ENCODE measurements at regions not wholly inside any gene's neighbourhood (a gene's known extent, or its start where the extent isn't known, plus 50 kb on each side); places are given as distances from the start of the nearest gene placed in this dataset.

- Mint-ChIP-seq H3K4me3 (no peak overlapping the region), H3K27me3 (ENCODE audit: insufficient read depth, low read depth) (no peaks in the 10 kb centered on the region), H3K9me3 (no peaks in the 10 kb centered on the region), H3K27ac (no peak overlapping the region), H3K36me3 (no peaks in the 10 kb centered on the region), H3K4me1 (no peaks in the 10 kb centered on the region)
- H3K79me2 ChIP-seq (ENCODE audit: low read depth), result no peaks in the 10 kb centered on the region
- no peaks in the 10 kb centered on the region for H3K4me1 ChIP-seq
- no peaks in the 10 kb centered on the region for H3K36me3 ChIP-seq
- H3K4me2 ChIP-seq, result no peak overlapping the region
- H3F3A ChIP-seq (ENCODE audit: low read depth), result no peaks in the 10 kb centered on the region
- no peak overlapping the region for H2AFZ ChIP-seq (replicated peaks)
- no peak overlapping the region for H3K9ac ChIP-seq
- no peak overlapping the region for H3K27ac ChIP-seq
- no peak overlapping the region for H3K4me3 ChIP-seq
- no peaks in the 10 kb centered on the region for H3K9me3 ChIP-seq (ENCODE audit: low read depth)
- DNase-seq (ENCODE audit: low spot score), result no peak
- TF ChIP-seq EZH2 (IDR thresholded peaks at IDR 0.05) (no peak), CTCF (IDR thresholded peaks at IDR 0.05) (no peak), EZH2phosphoT487 (IDR thresholded peaks at IDR 0.05) (no peak)
- H3K27me3 ChIP-seq, result no peaks in the 10 kb centered on the region
- no peaks in the 10 kb centered on the region for H4K20me1 ChIP-seq (ENCODE audit: low read depth)
Observed at GRCh38 chr5:42121401-42121800, 196.3 kb downstream of the FBXO4 start.

- peak; percentile 11 for DNase-seq (ENCODE audit: low spot score)
- no peaks in the 10 kb centered on the region for H3K9me3 Mint-ChIP-seq
- H3K4me3 ChIP-seq, result no peak overlapping the region
- H3K27ac Mint-ChIP-seq, result no peak overlapping the region
- H3F3A ChIP-seq (ENCODE audit: low read depth), result no peaks in the 10 kb centered on the region
- H3K4me1 Mint-ChIP-seq, result no peaks in the 10 kb centered on the region
- no peaks in the 10 kb centered on the region for H3K36me3 ChIP-seq
- H3K9ac ChIP-seq, result no peak overlapping the region
- TF ChIP-seq EZH2phosphoT487 (IDR thresholded peaks at IDR 0.05), result no peak
- no peak for TF ChIP-seq CTCF (IDR thresholded peaks at IDR 0.05)
- no peak for TF ChIP-seq EZH2 (IDR thresholded peaks at IDR 0.05)
- H3K4me2 ChIP-seq, result no peak overlapping the region
- no peaks in the 10 kb centered on the region for H3K79me2 ChIP-seq (ENCODE audit: low read depth)
- no peak overlapping the region for H3K4me3 Mint-ChIP-seq
- no peaks in the 10 kb centered on the region for H3K4me1 ChIP-seq
- no peaks in the 10 kb centered on the region for H3K9me3 ChIP-seq (ENCODE audit: low read depth)
- no peaks in the 10 kb centered on the region for H4K20me1 ChIP-seq (ENCODE audit: low read depth)
- H2AFZ ChIP-seq (replicated peaks), result peak overlapping the region; percentile 65
- H3K27me3 Mint-ChIP-seq (ENCODE audit: insufficient read depth, low read depth), result no peaks in the 10 kb centered on the region
- no peaks in the 10 kb centered on the region for H3K36me3 Mint-ChIP-seq
- no peaks in the 10 kb centered on the region for H3K27me3 ChIP-seq
- no peak overlapping the region for H3K27ac ChIP-seq
Observed at GRCh38 chr5:42131081-42131480, 206.0 kb downstream of the FBXO4 start.

GRCh38 chr5:42143361-42143760, 218.3 kb downstream of the FBXO4 start:
- Mint-ChIP-seq H3K4me1 (no peaks in the 10 kb centered on the region), H3K36me3 (no peaks in the 10 kb centered on the region), H3K27ac (no peak overlapping the region), H3K9me3 (peaks cover 8% of the 10 kb centered on the region), H3K4me3 (no peak overlapping the region), H3K27me3 (ENCODE audit: insufficient read depth, low read depth) (no peaks in the 10 kb centered on the region)
- no peak overlapping the region for H2AFZ ChIP-seq (replicated peaks)
- no peak overlapping the region for H3K4me2 ChIP-seq
- H3K27ac ChIP-seq, result no peak overlapping the region
- no peak overlapping the region for H3K9ac ChIP-seq
- no peaks in the 10 kb centered on the region for H4K20me1 ChIP-seq (ENCODE audit: low read depth)
- H3K4me1 ChIP-seq, result no peaks in the 10 kb centered on the region
- DNase-seq (ENCODE audit: low spot score), result no peak
- H3K27me3 ChIP-seq, result no peaks in the 10 kb centered on the region
- H3K4me3 ChIP-seq, result no peak overlapping the region
- H3K36me3 ChIP-seq, result no peaks in the 10 kb centered on the region
- no peaks in the 10 kb centered on the region for H3F3A ChIP-seq (ENCODE audit: low read depth)
- no peak for TF ChIP-seq EZH2phosphoT487 (IDR thresholded peaks at IDR 0.05)
- H3K9me3 ChIP-seq (ENCODE audit: low read depth), result no peaks in the 10 kb centered on the region
- no peaks in the 10 kb centered on the region for H3K79me2 ChIP-seq (ENCODE audit: low read depth)

- Mint-ChIP-seq H3K4me1 (no peaks in the 10 kb centered on the region), H3K36me3 (no peaks in the 10 kb centered on the region), H3K9me3 (peaks cover 28% of the 10 kb centered on the region), H3K4me3 (no peak overlapping the region), H3K27me3 (ENCODE audit: insufficient read depth, low read depth) (no peaks in the 10 kb centered on the region), H3K27ac (no peak overlapping the region)
- Histone ChIP-seq H3K4me1 (no peaks in the 10 kb centered on the region), H4K20me1 (ENCODE audit: low read depth) (no peaks in the 10 kb centered on the region), H3F3A (ENCODE audit: low read depth) (no peaks in the 10 kb centered on the region), H3K27me3 (no peaks in the 10 kb centered on the region), H3K4me2 (no peak overlapping the region), H3K36me3 (no peaks in the 10 kb centered on the region), H2AFZ (replicated peaks) (no peak overlapping the region), H3K79me2 (ENCODE audit: low read depth) (no peaks in the 10 kb centered on the region), H3K27ac (no peak overlapping the region), H3K9me3 (ENCODE audit: low read depth) (no peaks in the 10 kb centered on the region), H3K4me3 (no peak overlapping the region), H3K9ac (no peak overlapping the region)
- TF ChIP-seq EZH2phosphoT487 (IDR thresholded peaks at IDR 0.05), result no peak
- no peak for TF ChIP-seq CTCF (IDR thresholded peaks at IDR 0.05)
- no peak for TF ChIP-seq EZH2 (IDR thresholded peaks at IDR 0.05)
- DNase-seq (ENCODE audit: low spot score), result no peak
Observed at GRCh38 chr5:42148813-42149212, 223.7 kb downstream of the FBXO4 start.
